HG03469 (cell line): ENCODE measurements at regions not wholly inside any gene's neighbourhood (a gene's known extent, or its start where the extent isn't known, plus 50 kb on each side); places are given as distances from the start of the nearest gene placed in this dataset.
"Not testable (repeated sequence)": the region's sequence is repeated elsewhere in the genome, so short reads cannot be mapped to it uniquely, and the experiment has no call there.

ENCODE experiments used
- ATAC-seq: cut with Tn5 transposase; IDR thresholded peaks from one replicate; pipeline ENCODE4 v1.9.1; 2021; ENCODE audit warnings: mild to moderate bottlenecking, moderate library complexity, moderate number of reproducible peaks; ENCODE audit not compliant: unreplicated experiment

DNA sequence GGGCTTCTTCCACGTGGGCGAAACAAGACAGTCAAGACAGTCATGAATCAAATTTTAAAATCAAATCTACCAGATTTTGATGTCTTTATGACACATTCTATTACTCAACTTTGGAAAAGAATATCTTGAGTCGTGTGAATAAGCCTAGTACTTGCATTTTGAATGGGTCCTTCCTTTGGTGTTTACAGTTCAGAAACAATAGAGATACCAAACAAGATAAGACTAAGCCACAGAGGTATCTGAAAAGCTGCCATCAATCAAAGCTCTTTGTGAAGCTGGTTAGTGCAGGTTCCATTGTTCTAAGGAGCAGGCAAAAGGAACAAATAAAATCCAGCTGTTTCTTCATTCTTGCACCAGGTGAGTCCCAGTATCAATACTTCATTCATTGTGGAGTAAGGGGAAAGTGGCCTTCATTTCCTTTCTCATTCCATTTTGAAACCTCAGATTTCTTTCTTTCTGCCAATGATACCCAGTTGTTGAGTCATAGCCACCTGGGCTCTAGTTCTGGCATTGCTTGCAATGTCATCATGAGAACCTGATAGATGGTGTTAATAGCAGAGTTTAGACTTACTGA lies 151.7 kb upstream of the L3MBTL4 start:
- ATAC-seq: no peak

DNA sequence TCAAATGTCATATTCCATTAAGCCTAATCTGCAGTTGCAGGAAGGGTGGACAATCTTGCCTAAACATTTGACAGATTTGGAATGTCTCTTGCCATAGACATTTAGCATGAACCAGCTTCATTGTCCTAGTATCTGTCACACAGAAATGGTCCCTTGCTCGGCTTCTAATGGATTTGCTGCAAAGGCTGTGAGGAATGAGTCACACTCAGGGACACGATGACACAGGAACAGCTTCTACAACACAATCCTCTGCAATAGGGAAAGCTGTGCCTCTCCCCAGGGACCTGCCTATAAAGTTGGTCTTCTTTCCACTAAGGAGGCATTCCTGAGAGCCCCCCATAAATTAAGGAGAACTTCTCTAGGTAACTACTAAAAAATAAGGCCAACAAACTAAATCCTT lies 155.1 kb upstream of the L3MBTL4 start:
- ATAC-seq: no peak

DNA sequence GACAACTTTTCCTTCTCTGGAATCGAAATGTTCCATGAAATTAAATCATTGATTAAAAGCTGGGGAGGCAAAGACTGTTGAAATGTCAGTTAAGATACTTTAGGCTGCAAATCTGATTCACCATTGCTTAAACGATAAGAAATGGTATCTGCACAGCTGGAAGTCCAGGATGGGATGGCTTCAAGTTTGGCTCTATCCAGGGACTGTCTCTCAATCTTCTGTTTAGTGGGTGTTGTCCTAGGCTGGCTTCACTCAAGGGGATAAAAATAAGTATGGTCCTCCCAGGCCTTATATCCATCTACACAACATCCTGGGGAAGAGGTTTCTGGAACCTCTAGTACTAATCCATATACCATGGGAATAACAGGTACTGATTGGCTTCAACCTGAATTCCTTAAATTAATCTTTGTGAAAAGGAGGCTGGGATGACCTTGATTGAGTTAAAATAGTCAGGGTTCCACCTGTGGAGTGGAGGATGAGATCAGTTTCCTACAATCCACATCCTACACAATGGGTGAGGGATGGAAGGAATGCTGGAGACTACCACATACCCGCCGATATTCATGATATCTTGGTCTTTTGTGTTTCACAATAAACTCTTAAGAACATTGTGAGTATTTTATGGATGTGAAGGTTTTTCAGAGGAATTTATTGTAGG lies 156.0 kb upstream of the L3MBTL4 start:
- no peak for ATAC-seq

DNA sequence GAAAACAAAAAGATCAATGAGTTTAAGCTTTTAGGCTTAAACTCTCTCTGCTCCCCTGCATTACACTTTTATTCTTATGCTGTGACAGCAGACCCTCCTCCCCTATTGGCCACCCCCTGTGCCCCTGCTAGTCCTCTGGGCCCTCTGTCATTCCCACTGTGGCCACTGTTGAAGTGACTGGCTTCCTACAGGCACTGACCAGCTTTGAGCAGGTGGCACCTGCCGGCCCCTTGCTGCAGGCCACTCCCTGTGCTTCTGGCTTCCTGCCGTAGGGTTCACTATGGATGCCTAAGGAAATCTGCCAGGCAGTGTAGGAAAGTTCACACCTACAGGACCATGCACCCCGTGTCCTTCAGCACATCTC lies 156.5 kb upstream of the L3MBTL4 start:
- no peak for ATAC-seq

DNA sequence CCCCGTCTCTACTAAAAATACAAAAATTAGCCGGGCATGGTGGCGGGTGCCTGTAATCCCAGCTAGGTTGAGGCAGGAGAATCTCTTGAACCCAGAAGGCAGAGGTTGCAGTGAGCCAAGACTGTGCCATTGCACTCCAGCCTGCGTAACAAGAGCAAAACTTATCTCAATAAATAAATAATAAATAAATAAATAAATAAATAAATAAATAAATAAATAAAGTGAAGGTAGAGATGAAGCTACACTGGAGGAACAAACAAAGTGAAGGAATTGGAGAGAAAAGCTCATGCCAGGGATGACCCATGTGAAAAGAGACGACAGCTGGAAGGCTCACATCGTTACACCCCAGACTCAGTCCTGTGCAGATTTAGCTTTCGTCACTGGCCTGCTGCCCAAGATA lies 157.3 kb upstream of the ARHGAP28 start:
- ATAC-seq: not testable (repeated sequence)

DNA sequence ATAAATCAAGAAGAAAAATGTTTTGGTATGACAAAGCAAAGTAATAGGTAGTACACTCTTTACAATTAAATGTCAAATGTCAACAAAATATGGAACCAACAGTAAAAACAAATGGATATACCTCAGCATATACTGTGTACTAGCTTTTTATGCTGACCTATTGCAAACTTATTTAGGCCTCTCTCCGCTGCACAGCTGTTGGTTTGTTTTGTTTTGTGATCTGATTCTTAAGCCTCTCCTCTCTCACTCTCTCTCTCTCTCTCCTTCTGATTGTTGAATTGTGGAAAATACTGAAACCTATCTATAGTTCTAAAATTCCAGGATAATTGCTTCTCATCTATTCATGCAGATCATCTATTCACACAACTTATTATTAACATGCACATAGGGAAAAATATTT lies 154.9 kb upstream of the ARHGAP28 start:
- ATAC-seq: no peak

DNA sequence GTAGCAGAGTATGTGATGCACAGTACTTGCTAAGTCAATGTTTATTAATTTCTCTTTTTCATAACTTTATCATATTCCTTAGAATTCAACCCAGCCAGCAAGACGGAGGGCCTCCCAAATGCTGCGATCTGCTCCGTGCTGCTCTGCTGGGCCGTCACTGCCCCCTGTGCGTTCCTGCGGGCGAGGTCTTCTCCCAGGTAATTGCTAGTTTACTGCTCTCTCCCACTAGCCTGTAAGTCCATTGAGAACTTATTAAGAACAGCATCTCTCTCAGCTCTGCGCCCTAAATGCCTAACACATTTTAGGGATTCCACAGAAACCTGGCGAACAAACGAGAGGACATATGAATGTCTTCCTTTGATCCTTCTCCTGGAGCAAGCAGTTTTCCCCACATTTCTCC lies 153.6 kb upstream of the ARHGAP28 start:
- no peak for ATAC-seq

DNA sequence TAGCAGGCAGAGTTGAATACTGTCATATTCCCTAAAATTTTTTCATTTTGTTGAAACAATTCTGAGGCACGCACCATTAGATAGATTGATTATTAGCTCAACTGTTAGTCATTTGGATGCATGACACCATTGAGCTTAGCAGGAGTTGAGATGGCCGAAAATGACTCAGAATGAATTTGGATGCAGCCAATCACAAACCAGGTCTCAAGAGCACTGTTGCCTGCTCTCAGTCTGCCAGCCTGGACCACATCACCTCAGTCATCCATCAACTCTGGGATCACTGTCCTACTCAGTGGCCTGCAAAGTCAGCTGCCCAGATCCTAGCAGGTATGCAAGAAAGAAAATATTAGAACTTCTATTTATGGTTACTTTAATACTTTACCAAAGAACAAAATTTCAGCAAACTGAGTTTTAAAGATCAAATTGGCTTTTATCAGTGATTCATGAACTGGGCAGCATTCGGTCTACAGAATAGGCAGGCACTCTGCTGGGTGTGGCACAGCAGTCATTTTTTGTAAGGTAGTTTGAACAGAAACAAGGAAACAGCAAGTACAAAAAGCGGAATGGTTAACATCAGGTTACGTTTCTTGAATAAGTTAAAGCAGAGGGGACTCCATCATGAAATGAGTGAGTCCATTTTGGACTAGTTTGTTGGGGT lies 152.7 kb upstream of the ARHGAP28 start:
- ATAC-seq: no peak

DNA sequence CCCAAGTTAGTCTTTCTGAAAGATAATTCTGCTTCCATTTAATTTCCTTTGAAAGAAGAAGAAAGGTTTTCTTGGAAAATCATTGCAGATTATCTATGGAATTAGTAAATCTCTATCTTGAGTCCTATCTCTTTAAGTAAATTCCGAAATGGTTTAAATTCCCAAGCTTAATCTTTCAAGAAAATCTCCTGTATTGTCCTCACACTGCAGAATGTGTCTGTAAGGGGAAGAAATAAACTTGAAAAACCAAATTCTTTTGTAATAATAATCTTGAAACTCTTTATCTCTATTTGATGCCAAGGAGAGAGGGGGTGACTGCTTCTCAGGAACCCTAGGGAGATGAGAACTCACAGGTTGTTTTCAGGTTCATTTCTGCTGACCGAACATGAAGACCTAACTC lies 150.8 kb upstream of the ARHGAP28 start:
- ATAC-seq: no peak

DNA sequence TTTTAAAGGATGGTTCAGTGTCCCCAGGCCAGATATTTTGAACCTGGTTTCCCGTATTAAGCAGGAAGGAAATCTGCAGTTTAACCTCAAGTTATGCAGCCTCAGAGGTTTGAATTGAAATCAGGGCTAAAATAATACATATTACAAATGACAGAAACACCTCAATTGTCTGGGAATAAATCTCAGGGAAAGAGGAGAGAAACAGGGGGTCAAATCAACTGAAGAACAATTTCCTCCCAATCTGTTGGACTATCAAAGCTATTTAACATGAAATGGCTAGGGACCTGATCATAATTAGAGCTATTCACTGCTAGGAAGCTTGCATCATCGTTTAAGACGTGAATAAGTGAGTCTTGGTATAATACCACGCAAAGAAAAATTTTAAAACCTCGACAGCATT lies 150.0 kb upstream of the ARHGAP28 start:
- no peak for ATAC-seq

DNA sequence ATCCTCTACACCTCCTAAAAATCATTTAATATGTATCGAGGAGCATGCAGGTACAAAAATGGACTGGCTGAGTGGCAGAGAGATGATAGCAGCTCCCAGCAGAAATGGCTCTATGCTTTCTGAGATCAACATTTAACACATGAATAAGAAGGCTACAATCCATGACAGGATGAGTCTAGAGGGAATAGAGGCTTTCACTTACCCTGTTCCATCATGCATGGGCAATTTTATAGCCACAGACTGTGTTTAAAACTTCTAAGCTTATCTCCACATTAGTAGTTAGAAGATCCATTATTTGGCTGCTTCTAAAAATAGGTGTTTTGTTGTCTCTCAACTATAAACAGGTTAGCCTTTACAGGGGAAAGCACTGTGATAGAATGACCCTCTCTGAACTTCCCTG lies 149.1 kb upstream of the ARHGAP28 start:
- no peak for ATAC-seq

DNA sequence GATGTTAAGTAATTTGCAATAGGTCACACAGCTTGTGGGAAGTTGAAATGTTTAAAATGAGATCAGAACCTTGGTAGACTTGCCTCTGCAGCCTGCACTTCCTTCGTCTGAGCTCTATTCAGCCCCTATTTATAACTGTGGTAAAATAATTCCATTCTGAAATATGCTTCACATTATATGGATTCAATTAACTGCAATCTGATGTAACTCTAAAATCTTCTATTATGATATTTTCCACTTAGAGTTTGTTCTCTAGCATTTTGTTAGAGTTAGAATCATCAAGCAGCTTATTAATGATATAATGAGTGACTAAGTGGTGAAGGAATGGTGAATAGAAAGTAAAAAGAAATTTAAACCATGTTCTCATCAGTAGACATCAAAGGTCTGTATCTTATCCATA lies 139.6 kb upstream of the ARHGAP28 start:
- ATAC-seq: no peak

DNA sequence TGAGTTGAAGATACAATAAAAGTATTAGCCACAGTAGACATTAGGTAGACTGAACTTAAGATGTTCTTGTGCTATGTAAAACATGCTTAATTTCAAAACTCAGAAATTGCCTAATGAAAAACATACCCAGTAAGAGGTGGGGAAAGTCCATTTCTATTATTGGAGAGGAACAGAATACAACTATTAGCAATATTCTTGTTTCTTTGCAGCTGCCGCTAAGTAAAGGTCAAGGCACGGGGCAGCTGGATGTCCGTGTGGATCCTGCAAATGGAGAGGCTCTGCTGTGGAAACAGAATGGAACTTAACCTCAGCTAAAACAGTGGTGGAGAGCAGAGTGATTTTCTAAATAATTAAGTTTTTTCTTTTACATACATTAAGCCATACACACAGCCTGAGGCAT lies 139.2 kb upstream of the ARHGAP28 start:
- no peak for ATAC-seq

DNA sequence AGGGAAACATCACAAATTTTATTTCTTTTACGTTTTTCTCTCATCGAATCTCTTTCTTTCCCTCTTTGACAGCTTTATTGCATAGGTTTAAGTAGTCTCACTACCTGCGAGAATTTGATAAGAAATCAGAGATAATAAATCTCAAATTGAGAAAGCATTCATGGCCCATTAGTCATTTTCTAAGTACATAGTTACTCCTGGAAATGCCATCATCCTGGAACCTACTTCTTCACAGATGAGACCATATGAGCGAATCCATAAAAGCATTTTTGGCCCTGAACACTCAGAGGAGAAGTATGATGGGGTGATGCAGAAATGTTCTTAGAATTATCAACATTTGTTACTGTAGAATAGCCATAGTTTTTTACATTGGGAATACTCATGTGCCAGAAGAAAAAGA lies 138.0 kb upstream of the ARHGAP28 start:
- no peak for ATAC-seq

DNA sequence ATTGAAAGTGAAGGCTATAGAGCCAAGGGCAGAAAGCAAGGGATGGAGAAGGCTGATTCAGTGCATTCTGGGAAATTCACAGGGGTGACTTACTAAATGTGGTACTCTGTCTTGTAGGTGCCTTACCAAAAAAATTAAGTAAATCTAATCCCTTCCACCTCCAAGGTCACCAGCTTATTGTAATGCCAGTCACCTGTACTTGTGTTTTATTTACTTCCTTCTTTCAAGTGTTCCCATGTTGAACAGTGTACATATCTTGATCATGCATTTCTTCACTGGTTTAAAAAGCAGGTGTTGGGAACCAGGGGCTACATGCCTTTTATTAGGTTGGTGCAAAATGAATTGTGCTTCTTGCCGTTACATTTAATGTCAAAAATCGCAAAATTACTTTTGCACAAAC lies 137.0 kb upstream of the ARHGAP28 start:
- no peak for ATAC-seq

DNA sequence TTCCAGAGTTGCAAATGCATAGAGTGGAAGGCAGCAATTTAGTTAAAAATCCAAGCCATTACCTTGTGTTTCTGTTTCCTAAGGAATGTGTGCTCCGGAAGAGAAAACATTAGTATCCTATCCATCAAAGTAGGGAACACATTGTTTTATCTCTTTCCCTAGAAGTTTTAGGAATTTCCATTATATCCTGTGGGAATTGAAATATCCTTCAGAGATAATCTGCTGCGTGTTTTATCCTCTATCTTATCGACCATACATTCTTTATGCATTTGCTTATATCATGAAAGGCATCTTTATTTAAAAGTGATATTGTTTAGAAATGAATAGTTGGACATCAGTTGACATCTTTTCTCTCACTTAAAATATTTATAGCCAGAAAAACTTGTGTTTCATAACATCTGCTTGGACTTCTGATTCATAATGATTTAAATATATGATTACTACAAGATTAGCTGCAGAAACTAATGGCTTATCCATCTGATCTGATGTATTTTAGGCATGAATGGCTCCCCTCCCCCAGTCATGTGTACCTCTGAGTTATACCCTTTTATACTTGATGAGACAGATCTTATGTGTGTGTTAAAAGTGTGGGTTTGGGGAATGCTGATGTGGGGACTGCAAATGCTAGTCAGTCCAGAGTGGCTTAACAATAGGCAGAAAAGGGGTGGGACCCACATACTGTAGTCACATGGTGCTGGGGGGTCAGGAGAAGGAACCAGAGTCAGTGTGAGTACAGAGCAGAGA lies 136.2 kb upstream of the ARHGAP28 start:
- no peak for ATAC-seq

DNA sequence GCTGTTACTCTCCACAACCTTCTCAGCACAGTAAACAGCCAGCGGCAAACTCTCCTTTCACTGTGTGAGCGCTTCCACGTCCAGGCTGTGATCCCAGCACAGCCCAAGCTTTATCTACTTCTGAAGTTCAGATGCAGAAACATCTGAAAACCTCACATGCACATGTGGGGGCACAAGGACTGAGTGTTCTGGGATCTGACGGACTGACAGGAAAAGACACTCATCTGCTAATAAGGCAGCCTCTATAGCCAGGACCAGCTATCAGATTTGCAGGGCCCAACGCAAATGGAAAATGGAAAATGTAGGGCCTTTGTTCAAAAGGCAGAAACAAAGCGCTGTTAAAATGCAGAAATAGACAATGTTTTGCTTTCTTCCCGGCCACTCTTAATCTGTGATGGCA lies 133.8 kb upstream of the ARHGAP28 start:
- ATAC-seq: no peak

DNA sequence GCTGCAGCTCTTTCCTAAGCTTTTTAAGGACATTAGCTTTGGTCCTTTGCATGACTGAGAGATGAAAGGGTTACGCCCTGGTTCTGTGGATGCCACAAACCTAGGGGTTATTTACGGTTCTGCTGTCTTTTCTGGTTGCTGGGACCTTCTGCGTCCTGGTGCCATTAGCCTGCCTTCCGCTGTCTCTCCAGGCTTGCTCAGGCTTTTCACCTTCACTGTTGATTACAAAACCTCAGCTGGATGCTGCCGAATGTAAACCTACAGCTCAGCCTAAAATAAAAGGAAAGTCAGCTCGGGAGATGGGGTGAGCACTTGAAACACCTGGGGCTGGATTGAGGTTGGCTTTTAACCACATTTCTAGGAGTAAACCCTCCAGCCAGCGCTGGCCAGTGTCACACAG lies 130.9 kb upstream of the ARHGAP28 start:
- no peak for ATAC-seq

DNA sequence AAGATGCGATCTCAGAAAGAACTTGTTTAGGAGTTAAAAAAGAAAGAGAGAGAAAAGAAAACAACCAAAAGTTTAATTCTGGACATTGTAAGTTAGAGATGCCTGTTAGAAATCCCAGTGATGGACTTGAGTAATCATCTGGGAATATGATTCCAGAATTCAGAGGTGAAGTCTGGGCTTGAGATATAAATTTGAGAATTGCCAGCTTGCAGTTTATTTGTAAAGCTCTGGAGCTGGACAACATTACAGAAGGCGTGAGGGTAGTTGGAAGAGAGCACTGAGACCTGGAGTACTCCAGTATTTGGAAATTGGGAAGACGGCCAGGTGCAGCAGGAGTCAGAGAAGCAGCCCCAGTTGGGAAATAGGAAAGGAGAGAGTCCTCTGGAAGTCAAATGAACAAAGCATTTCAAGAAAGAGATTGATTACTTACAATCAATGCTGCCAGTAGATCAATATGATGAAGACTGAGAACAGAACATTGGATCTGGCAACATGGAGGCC lies 128.8 kb upstream of the ARHGAP28 start:
- no peak for ATAC-seq

DNA sequence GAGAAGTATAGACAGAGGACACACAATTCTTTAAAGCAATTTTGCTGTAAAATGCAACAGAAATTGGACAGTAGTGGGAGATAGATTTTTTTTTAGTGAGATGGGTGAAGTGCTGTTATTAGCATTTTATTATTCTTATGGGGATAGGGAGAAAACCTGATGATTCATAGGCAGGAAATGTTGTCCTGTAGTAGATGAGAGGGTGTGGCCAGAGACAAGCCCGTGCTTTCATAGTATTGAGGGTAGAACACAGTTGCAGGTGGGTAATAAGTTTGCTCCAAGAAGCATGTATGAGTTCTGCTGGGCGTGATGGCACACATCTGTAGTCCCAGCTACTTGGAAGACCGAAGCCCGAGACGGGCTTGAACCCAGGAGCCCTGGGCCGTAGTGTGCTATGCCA lies 128.3 kb upstream of the ARHGAP28 start:
- no peak for ATAC-seq

DNA sequence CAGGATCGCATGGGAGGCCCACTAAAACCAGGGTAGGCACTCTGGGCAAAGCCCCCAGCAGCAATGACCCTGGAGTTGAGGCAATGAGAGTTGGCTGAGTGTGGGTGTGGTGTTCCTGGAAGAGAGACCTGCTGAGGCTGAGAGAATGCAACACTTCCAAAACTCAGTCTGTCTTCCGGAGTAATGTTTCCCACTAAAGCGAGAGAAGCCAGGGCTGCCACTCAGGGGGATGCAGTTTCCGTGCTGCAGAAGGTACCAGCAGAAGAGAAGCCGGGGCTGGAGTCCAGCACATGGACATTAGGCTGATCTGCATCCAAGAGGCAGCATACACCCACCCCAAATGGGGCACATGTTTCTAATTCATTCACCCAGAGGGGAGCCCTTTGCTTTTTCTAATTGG lies 127.2 kb upstream of the ARHGAP28 start:
- no peak for ATAC-seq

DNA sequence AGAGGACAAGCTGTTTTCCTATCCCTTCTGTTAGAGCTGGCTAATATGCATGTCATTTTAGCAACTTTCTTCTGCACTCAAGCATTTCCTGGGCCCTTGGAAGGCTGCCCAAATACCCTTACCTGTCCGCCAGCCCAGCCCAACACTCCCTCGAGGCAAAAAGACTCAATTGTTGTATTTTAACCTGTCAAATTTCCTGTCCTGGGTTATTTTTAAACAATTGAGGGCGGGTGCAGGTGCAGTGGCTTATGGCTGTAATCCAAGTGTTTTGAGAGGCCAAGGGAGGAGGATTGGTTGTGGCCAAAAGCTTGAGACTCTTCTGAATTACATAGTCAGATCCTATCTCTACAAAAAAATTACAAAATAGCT lies 125.0 kb upstream of the ARHGAP28 start:
- ATAC-seq: no peak
